Right lobe of liver (tissue), 4 donors: ENCODE measurements at regions not wholly inside any gene's neighbourhood (a gene's known extent, or its start where the extent isn't known, plus 50 kb on each side); places are given as distances from the start of the nearest gene placed in this dataset.
"Not testable (repeated sequence)": the region's sequence is repeated elsewhere in the genome, so short reads cannot be mapped to it uniquely, and the experiment has no call there.

Source experiments
- CTCF ChIP-seq, 4 donors: fragments of 200-600 bp in 3 of 4; fragments of 450-650 bp in 1 of 4; IDR thresholded peaks; one replicate each; pipeline versions ENCODE4 v1.5.1 to v1.8.0; 2016 to 2022; ENCODE audit warnings: antibody characterized with exemption in 4 of 4, mild to moderate bottlenecking in 2 of 4
- POLR2A ChIP-seq: fragments of 450-650 bp; IDR thresholded peaks from one replicate; pipeline ENCODE4 v1.6.1; 2017; ENCODE audit warnings: antibody characterized with exemption, mild to moderate bottlenecking
- donor health status: DM: no; HTN: no; CAD: no.
- donor health status: DM: no; HTN: no; CAD: no.
- donor health status: DM: no; HTN: yes; CAD: no.

DNA sequence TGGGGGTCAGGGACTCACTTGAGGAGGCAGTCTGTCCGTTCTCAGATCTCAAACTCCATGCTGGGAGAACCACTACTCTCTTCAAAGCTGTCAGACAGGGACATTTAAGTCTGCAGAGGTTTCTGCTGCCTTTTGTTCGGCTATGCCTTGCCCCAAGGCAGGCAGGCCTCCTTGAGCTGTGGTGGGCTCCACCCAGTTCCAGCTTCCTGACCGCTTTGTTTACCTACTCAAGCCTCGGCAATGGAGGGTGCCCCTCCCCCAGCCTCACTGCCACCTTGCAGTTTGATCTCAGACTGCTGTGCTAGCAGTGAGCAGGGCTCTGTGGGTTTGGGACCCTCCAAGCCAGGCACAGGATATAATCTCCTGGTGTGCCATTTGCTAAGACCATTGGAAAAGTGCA is 530.0 kb downstream of the LRRIQ3 start:
- TF ChIP-seq CTCF (IDR thresholded peaks at IDR 0.05); POLR2A: not testable (repeated sequence)
